GM21390 (cell line): ENCODE measurements at regions not wholly inside any gene's neighbourhood (a gene's known extent, or its start where the extent isn't known, plus 50 kb on each side); places are given as distances from the start of the nearest gene placed in this dataset.

ENCODE experiments used
- ATAC-seq: cut with Tn5 transposase; IDR thresholded peaks from one replicate; pipeline ENCODE4 v1.9.1; 2021; ENCODE audit not compliant: unreplicated experiment

GRCh38 chr2:147559070-147559725 lies 285.6 kb upstream of the ACVR2A start:
- no peak for ATAC-seq

- ATAC-seq = no peak
Measured at GRCh38 chr2:147558620-147559019, 286.2 kb upstream of the ACVR2A start.

GRCh38 chr2:147554521-147555107 lies 290.2 kb upstream of the ACVR2A start:
- ATAC-seq = no peak

- ATAC-seq = no peak
Measured at GRCh38 chr2:147553775-147554271, 291.0 kb upstream of the ACVR2A start.

- no peak for ATAC-seq
Measured at GRCh38 chr2:147550995-147551731, 293.7 kb upstream of the ACVR2A start.

- ATAC-seq = no peak
Measured at GRCh38 chr2:147549054-147549453, 295.8 kb upstream of the ACVR2A start.

- ATAC-seq = no peak
Measured at GRCh38 chr2:147548451-147548850, 296.4 kb upstream of the ACVR2A start.

GRCh38 chr2:147547440-147547839 lies 297.4 kb upstream of the ACVR2A start:
- ATAC-seq = no peak

- ATAC-seq = no peak
Measured at GRCh38 chr2:147546109-147546508, 298.7 kb upstream of the ACVR2A start.

- ATAC-seq = no peak
Measured at GRCh38 chr2:147543056-147543455, 301.8 kb upstream of the ACVR2A start.

- no peak for ATAC-seq
Measured at GRCh38 chr2:147542351-147542750, 302.5 kb upstream of the ACVR2A start.

- ATAC-seq = no peak
Measured at GRCh38 chr2:147541314-147541713, 303.5 kb upstream of the ACVR2A start.

- ATAC-seq = no peak
Measured at GRCh38 chr2:147538821-147539220, 306.0 kb upstream of the ACVR2A start.

- ATAC-seq = no peak
Measured at GRCh38 chr2:147538088-147538487, 306.7 kb upstream of the ACVR2A start.

GRCh38 chr2:147531269-147531668 lies 313.6 kb upstream of the ACVR2A start:
- ATAC-seq = no peak

- no peak for ATAC-seq
Measured at GRCh38 chr2:147530033-147530432, 314.8 kb upstream of the ACVR2A start.

GRCh38 chr2:147525819-147526489 lies 318.9 kb upstream of the ACVR2A start:
- no peak for ATAC-seq

- ATAC-seq = no peak
Measured at GRCh38 chr2:147524912-147525311, 319.9 kb upstream of the ACVR2A start.

- ATAC-seq = no peak
Measured at GRCh38 chr2:147523415-147523814, 321.4 kb upstream of the ACVR2A start.

GRCh38 chr2:147521936-147522335 lies 322.9 kb upstream of the ACVR2A start:
- no peak for ATAC-seq

GRCh38 chr2:147520817-147521216 lies 324.0 kb upstream of the ACVR2A start:
- ATAC-seq = no peak

- no peak for ATAC-seq
Measured at GRCh38 chr2:147519178-147519577, 325.7 kb upstream of the ACVR2A start.
